NCI-H345 treated with DMSO at 0.1 percent for 48 hours (cell line): ENCODE measurements at regions not wholly inside any gene's neighbourhood (a gene's known extent, or its start where the extent isn't known, plus 50 kb on each side); places are given as distances from the start of the nearest gene placed in this dataset.

Experiments used
- DNase-seq: peaks from one replicate; lab custom pipeline; 2025; ENCODE audit not compliant: unreplicated experiment; lab: John Stamatoyannopoulos, UW

DNA sequence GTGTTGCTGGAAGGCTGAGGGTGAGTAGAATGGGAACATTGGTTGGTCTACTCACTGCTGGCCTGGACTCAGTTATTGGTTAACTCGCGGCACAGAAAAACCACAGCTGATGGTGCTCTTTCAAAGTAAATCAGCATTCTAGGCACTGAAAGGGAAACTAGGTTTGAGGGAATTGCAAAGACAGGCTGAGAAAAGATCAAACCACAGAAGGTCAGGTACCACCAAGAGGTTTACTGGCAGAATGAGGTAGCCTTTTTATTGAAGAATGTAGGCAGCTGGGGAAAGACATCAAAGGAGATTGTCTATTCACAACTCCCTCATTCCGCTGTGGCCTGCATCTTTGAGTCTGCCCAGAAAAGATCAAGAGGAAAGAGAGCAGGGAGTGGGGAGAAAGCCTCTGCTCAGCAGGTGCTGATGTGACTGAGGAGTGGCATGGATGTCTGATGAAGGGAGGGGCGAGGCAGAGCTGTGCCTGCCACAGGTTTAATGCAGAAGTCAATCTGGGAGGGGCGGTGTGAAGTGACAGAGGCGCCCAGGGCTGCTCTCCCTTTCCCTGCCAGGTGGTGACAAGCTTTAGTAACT is 255.5 kb downstream of the MAN2A1 start:
- DNase-seq: no peak

DNA sequence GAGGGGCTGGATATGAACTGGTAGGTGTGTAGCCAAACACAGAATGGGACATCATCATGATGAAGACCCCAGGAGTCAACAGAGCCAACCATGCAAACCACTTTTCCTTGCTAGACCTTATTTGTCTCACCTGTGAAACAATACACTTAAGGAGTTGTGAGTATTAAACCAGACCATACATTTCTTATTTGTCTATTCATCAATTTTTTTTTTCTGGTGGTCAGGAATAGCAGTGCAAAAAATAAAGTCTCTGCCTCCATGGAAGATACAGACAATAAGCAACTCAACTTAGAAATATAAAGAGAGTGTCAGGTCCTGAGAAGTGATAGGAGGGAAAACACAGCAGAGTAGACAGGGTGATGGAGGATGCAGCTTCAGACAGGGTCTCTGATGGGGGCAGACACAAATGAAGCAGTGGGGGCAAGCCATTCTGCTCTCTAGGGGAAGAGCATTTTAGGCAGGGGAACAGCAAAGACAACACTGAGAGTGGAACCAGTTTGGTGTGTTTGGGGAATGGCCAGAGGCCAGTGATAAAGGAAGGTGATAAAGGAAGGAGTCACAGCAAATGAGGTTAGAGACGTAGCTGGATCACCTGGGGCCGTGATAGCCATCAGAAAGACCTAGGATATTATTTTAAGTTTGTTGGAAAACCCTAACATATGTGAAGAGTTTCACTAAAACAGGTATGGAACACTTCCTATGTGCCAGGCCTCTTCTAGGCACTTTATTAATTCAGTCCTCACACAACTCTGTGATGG is 256.2 kb downstream of the MAN2A1 start:
- no peak for DNase-seq

DNA sequence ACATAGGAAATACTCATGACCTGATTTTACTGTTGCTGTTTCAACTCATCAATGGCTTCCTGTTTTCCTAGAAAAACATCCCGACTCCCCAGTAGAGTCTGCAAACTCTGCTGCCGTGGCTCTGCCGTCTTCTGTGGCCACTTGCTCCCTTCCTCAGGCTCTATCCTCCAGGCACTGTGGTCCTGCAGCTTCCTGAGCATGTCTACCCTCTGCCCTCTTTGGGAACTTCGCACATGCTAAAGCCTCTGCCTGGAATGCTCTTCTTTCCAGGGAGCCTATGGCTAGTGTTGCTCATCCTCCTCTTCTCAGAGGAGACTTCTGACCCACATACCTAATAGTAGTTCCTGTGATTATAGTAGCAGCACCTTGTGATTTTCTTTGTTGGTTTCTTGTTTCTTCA is 256.9 kb downstream of the MAN2A1 start:
- no peak for DNase-seq

DNA sequence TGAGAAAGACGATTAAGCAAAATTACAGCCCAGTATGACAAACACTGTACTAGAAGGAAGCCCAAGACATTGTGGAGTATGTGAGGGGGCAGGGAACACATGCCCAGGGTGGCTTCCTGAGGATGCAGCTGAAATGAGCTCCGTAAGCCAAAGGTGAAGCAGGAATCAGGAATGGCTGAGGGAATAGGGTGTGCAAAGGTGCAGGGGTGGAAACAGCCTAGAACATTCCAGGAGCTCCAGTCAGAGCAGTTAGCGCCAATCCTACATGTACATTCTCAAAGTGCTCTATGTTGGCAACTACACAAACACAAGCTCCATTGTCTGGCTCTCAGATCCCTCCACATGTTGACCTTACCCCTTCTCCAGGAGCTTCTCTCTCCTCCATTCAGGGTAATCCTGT is 257.9 kb downstream of the MAN2A1 start:
- DNase-seq: no peak

DNA sequence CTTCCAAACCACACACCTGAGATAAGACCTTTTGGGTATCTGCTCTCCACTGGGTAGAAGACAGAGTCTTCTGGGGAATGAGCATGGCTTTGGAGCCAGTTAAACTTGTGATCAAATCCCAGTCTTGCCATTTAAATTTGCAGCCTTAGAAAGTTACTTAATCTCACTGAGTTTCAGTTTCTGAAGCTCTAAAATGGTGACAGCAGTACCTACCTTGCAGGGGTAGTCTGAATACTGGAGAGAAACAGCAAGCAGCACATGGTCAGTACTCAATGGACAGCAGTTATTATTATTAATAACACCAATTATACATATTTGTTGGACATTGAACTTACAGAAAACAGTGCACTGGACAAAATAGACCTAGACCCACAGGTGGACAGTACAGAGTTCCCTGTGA is 260.9 kb downstream of the MAN2A1 start:
- DNase-seq: no peak

DNA sequence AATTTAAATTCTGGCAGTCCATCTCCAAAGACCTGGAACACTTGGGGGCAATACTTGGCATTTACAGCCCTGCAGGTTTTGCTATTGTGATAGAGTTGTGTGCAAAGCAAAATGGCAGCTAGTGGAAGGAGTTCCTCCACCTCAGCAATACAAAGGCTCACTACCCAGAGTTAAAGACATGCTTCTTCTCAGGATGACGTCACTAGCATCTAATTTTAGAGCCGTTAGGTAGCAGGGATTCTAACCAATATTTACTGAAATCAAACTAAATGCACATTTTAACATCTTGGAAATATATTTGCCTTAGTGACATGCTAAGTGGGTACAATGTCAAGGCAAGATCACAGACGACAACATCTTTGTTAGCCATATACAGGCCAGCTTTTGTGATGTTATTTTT is 261.6 kb downstream of the MAN2A1 start:
- no peak for DNase-seq

DNA sequence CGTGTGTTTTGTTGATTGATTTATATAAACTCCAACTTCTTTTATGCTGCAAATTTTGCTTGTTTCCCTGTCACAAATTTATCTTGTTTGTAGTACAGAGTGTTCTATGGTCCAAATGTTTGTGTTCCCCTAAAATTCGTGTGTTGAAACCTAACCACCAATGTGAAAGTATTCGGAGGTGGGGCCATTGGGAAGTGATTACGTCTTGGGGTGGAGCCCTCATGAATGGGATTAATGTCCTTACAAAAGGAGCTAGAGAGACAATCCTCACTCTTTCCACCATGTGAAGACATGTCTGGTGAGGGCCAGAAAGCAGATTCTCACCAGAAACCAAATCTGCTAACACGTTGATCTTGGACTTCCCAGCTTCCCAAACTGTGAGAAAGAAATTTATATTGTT is 262.0 kb downstream of the MAN2A1 start:
- DNase-seq: no peak

DNA sequence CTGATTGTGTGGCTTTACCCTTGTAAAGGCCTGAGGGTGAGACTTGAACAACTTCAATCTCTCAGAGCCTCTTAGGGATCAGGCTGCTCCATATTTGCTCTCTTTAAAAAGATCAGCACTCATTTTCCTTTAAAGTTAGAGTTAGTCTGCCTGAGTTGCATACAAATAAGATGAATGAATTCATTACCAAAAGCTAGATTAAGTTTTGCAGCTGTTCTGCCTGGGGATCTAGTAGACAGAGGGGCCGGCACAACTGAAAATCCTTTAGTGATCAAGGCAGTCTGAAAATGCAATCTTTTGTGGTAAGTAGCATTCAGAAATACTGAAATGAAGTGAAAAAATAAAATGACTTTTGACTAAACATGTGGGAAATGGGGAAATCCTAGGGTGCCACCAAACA is 264.0 kb downstream of the MAN2A1 start:
- DNase-seq: no peak

DNA sequence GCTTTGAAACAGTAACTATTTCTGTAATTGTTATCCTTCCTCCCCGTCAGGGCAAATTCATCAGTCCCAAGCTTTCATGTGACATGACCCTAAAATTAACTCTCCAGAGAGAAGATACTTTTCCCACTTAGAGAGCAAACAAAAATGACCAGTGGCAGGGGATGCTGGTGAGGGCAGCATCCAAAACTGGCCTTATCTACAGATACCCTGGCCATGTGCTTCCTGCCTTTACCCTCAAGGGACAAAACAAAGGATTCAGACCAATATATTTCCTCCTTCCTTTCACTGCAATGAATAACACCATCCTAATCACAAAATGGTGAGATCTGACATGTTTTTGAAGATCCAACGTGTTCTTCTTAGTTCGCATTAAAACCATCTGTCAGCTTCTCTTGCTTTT is 267.2 kb downstream of the MAN2A1 start:
- no peak for DNase-seq

DNA sequence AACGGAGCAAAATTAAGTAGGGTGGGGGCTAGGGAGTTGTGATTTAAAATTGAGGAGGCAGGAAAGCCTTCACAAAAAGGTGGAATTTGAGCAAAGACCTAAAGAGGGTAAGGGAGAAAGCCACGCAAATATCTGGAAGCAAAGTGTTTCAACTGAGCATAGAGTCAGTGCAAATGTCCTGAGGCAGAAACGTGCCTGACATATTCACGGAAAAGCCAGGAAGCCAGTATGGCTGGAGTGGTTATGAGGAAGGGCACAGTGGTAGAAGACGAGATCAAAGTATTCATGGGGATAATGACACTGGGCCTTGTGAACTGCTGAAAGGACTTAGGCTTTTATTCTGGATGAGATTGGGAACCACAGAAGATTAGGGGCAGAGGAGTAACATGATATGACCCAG is 268.4 kb downstream of the MAN2A1 start:
- no peak for DNase-seq

DNA sequence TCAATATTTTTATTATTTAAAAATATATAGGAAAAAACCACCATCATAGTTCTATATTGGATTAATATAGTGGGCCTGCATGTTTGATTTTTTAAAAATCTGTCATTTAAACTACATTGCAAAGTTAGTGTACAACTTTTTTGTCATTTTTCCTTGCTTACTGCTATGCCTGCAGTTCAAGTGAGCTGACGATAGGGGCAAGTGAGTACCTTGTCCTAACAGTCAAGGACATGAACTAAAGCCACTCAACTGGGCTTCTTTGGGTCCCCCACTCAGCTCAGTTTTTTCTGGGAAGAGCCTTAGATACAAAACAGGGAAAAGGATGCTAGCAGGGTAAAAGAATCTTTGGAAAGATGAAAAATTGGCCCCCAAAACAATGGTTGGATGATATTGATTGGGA is 269.9 kb downstream of the MAN2A1 start:
- no peak for DNase-seq

DNA sequence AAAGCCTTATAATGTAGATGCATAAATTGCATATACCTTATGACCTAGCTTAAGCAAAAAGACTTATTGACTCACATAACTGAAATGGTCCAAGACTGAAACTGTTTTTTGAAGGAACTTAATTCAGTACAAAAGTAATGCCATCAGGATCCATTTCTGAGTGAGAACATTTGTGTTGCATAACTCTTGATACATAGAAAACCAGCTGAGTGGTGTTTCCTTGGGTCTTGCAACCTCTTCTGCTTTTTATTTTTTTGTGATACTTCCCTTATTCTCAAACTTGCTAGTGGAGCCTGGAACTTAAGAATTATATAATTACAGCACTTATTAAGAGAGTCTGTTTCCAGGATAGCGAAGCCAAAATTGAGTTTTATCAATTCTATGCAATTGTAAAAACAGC is 272.0 kb downstream of the MAN2A1 start:
- DNase-seq: no peak

DNA sequence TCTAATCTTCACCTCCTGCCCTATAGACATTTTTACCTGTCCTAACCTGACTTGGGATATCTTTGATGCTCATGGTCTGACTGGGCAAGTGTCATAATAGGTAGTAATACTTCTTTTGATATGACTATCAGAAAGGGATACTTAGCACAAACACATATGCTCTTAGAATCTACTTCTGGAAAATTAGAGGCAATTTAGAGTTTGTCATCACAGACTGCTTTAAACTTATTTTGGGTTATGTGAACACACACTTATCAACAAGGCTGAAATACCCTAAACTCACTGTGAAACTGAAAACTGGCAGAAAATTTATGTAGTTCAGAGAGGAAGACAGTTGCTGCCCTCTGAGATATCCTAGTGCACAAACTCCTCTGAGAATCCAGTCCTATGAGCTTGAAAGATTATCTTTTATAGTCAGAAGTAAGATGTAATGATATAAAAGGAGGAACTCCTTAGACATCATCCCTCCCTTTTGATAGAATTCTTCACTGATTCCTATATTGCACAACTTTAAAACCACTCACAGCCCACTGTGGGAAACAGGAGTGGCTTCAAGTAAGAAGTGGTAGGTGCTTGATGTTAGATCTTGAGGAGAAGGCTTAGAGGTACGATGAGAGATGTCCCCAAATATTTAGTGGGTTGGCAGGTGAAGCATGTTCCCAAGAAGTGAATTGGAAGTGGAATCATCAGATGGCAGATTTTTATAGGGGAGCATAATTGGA is 273.3 kb downstream of the MAN2A1 start:
- DNase-seq: no peak

DNA sequence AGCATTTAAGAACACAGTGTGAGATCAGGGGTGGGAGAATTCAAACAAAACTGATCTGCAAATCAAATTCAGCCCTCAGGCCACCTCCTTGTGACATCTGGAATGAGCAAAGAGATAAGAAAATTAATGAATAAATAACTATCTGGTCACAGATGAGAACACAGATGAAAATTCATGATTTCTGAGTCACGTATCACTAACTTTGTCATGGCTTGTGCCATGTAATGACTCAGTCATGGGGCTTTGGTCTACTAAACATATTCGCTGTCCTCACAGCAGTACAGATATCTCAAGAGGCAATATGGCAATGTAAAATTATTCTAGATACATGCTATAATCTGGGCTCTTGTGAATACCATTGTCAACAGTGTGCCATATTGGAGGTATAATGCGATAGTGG is 274.4 kb downstream of the MAN2A1 start:
- no peak for DNase-seq

DNA sequence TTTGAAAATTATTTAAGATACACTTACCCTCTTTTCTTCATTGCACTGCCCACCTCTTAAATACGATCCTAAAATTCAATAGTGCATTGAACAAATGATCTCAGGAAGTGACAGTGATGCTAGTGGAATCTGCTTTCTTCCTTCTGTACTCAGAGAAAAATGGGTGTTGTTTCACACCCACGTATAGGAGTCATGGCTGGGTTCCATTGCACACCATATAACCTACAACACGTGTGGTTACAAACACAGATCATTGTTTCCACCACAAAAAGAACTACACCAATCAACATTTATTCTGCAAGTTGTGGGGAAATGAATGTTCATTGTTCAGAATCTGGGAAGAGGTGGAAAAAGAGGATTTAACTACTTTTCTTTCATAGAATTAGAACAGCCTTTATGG is 275.9 kb downstream of the MAN2A1 start:
- no peak for DNase-seq

DNA sequence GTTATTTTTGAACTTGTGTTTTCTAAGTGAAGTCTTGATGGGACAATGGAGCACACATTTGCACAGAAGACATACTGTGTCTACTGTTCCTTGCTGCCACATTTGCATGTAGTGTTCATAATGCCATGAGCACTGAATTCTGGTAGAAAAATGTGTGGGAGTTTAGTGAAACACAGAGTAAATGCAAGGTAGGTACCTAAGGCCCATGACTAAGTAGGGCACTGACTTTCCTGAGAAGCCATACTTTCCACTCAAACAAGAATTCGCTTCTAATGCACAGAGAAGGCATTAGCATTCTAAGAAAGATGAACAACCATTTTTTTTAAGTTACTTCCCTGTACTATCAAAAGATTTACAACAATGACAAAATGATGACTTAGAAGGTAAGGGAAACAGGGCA is 282.2 kb downstream of the MAN2A1 start:
- no peak for DNase-seq

DNA sequence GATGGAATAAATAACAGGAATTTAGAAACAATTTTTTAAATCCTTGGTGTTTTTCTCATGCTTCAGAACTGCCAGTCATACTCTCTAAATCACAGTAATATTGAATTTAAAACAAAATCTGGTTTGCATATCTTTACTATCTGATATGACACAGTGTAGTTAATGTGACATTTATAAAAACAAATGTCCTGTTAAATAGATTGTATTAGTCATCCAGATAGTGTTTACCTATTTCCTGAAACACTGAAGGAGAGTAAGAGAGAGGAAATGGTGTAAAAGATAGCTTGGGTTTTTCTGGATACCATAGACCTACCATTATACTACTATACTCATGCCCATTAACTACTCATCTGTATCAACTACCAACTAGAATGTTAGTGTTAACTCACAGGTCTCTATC is 292.3 kb downstream of the MAN2A1 start:
- DNase-seq: no peak

DNA sequence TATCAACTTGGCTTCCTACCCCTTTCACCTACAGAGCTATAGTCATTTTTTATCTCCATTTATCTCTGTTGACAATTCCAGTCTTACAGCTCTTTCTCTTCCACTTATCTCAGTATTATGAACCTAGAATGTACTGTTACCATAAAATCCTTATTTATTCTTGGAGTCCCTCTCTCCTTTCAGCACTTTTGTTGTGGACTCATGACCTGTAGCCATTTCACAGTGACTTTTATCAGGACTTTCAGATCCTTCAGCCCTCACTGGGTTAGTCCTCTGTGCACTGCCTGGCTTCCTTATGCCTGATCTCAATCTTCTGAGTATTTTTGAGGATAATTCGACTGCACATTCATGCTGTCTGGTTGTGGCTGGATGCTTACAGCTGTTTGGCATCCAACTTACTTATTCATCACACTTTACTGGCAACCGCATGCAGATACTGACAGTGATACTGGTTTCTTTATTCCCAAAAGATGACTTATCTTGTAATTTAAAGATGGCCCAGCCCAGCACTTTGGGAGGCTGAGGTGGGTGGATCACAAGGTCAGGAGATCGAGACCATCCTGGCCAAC is 293.3 kb downstream of the MAN2A1 start:
- no peak for DNase-seq

DNA sequence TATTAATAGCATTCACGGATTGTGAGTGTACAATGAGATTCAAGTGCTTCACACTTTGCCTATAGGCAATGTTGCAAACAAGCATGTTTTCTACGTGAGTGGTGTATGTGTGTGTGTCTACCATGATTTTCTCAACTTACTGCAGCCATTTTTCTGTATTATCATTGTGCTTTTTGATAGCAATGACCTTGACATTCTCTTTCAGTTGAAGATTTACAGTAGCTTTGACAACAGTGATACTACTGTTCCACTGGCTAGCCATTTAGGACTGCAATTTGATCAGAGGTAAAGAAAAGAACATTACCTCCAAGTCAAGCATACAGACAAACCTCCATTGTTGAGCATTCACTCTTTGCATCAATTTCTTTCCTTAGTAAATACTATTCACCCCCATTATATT is 297.0 kb downstream of the MAN2A1 start:
- DNase-seq: no peak

DNA sequence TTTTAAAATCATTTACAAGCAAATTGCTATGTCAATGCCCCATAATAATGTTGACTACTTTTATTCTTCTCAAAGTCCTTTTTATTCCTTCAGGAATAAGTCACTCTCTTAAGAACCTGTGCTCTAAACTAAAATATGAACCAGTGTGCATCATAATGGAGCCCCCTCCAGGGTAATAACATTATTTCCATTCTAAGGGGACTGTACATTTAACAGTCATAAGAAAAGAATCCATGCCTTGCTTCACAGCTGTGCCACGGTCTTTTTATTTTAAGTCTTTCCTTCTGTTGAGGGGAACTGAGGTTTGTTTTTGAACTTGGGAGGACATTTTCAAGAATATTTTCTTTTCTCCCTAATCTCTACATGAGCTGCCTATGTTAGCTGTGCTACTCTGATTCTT is 297.6 kb downstream of the MAN2A1 start:
- DNase-seq: no peak

DNA sequence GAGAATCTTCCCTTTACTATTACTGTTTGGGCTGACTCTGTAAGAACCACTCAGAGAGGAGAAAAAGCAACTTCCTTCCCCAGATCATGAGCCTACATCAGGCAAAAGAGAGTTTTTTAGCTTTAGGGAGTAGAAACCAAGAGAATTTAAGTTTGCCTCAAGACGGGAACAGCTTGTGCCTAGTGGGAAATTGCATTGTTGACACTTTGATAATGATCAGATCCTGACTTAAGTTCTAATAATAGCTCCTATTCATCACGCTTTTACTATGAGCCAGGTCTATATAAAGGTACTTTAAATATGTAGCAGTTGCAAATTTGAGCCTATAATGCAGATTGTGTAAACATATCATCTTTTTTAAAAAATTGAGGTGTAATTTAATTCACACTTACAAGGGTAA is 298.2 kb downstream of the MAN2A1 start:
- no peak for DNase-seq

DNA sequence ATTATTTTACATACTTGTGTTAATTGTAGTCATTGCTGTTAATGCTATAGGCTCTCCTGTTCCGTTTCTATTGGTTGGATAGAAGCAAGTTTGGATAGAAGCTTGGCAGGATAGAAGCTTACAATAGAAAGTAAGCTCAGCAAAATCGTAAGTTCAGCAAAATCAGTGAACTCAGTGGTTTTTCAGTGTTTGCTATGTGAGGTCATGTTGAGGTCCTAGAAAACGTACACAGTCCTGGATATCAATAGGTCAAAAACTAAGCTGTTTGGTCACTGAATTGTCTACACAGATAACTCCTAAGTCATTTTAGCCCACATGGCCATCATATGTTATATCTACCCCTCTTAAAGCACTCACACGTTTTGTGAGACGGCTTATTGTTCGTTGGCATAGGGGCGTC is 299.4 kb downstream of the MAN2A1 start:
- DNase-seq: no peak
